CD1c-positive myeloid dendritic cell (primary cell): ENCODE measurements at regions not wholly inside any gene's neighbourhood (a gene's known extent, or its start where the extent isn't known, plus 50 kb on each side); places are given as distances from the start of the nearest gene placed in this dataset.

Experiments used
- DNase-seq: peaks from one replicate; pipeline ENCODE4 v3.0.0-alpha.2; 2016; ENCODE audit errors: extremely low spot score

DNA sequence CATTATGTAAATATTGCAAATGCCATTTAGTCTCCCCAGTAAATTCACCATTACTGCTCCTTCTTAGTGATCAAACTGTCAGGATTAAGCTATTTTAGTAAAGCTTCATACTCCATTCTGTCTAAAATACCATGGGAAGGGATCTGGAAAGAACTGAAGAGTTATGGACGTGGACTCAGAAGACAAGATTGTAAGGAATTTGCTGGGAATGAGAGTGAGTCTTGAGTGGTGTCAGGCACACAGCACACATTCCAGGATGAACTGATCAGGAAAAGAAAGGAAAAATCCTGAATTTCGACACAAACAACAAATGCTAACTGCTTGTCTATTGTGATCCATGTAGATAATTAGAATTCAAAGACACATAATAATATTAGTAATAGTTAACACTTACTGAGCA, 311.0 kb downstream of the CENPC start:
- no peak for DNase-seq

DNA sequence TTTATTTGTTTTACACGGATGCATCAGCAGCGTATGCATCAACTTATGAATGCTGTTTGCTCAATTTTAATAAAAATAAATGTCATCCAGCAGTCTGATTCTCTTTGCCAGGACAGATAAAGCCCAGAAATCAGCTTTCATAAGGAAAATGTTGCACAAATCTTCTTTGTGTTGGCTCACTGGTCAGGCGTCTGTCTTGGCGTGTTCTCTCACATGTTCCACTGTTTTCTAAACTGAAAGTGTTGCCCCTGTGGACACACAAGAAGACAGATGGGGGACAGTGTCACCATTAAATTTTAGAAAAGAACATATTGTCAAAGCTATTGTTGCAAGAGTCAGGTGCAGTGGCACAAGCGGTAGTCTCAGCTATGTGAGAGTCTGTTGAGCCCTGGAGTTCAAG, 316.2 kb downstream of the CENPC start:
- DNase-seq, result no peak

GRCh38 chr4:67220861-67221260, 324.4 kb downstream of the CENPC start:
- no peak for DNase-seq

DNA sequence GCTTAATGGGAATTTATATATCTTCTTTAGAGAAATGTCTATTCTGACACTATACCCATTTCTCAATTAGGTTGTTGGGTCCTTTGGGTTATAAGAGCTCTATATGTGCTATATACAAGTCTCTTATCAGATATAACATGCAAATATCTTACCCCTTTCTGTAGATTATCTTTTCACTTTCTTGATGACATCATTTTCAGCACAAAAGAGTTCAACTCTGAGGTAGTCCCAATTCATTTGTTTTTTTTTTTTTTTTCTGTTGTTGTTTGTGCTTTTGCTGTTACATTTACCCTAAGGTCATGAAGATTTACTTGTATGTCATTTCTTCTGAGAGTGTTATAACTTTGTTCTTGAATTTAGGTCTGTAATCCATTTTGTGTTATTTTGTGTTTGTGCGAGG, 326.4 kb downstream of the CENPC start:
- no peak for DNase-seq

GRCh38 chr4:67207941-67208441, 337.3 kb downstream of the CENPC start:
- no peak for DNase-seq

DNA sequence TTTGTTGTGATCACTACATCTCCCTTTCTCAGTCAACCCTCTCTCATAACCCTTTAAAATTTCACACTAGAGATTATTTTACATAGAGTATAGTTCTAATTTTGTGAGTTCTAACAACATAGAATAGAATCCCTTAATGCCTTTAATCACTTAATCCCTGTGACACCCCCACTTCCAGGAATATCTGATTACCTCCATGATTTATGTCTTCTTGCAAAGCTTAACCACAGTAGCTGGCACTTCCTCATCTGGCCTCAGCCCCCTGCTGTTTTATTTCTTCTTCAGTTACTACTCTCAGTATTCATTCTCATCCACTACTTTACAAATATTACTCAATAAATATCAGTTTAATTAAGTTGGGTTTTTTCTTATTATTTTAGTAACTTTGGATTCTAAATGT, 340.9 kb downstream of the CENPC start:
- DNase-seq, result no peak

DNA sequence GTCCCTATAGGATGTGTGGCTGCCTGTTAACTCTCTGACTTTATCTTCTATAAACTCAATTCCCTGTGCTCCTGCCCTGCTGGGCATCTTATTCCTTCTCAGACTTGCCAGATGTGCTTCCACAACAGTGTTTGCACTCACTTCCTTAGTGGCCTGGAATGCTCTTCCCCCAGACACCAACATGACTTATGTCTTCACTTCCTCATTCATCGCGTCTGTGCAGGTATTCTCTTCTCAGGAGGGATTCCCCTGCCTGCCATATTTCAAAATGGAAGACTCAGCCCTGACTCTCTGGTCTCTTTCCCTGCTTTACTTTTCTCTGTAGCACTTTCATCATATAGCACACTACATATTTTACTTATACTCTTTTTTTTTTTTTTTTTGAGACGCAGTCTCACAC, 344.0 kb downstream of the CENPC start:
- no peak for DNase-seq

GRCh38 chr4:67198727-67199126, 346.6 kb downstream of the CENPC start:
- DNase-seq, result no peak

GRCh38 chr4:67167849-67168248, 377.5 kb downstream of the CENPC start:
- DNase-seq, result no peak

DNA sequence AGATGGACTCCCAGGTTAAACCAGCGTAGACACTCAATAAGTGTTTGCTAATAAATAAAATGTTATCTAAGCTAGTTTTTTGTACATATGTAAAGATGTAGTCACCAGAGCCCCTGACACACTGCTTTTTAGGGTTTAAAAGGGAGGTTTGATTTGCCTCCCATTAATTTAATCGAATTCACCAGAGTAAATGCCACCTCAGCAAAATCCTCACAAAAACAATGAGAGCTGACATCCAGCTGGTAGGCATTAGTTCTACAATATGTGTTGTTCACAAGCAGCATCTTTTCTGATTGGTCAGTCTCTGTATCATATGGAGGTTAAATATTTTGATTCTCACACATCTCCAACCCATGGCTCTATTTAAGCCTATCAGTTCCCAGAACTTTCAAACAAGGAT, 382.6 kb downstream of the CENPC start:
- DNase-seq, result no peak

DNA sequence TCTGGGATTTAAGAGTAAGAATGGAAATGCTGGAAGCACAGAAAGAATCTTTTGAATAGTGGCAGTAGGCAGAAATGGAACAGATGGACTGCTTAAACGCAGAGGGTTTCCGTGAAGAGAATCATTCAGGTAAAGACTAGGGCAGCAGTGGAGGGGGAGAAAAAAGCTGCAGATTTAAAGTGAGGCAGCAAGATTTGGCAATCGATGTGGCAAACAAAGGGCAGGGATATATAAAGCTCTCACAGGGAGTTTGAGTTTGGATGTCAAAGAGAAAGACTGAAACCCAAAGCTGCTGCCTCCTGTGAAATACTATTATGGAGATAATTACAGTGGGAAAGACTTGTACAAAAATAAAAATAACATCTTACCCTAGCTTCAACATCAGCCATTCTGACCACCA, 384.0 kb downstream of the CENPC start:
- DNase-seq, result no peak

DNA sequence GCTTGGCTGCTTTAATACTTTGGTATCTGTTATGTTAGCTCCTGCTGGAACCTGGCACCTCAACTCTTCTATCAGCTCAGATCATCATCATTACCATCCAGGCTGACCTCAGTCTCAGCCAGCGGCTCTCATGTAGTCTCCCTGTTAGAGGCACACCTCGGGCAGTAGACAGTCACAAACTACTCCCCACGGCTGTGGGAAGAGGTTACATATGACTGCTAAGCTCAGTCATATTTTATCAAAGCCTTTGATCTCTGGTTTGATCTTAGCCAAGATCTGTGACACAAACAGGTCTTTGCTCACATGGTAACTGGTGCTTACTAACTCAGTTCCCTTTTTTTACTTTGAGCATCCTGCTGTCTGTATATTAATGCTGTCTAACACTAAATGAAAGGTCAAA, 384.9 kb downstream of the CENPC start:
- DNase-seq, result no peak

DNA sequence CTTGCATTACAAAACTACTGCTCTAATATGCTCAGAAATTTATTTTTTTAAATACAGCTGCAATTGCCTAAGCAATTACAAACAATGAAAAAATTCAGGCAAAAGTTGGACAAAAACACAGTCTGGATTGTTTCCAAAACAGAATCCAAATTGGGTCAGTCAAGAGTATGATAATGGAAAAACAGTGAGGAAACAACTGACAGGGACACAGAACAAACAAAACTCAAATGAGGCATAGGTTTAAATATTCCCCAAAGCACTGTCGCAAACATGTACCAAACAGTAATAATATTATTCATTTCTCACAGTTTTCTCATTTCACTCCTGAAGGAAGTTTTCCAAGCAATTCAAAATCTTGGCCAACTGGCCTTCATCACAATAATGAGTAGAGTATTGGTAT, 386.6 kb downstream of the CENPC start:
- DNase-seq, result no peak

DNA sequence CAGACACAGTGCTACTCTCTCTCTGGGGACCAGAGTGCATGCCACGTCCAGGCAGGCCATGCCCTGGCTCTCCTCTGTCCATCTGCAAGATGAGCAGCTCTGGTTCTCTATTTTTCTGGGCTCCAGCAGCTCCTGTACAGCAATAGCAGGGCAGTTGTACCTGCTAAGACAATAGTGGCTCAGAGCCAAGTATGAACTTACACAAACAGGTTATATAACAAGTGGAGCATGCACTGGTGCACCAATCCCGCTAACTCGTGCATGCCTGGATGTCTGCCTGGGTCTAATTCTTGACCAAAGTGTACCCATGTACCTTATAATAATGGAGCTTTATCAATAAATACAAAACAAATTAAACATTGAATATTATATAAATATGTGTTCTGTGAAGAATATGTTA, 392.3 kb downstream of the CENPC start:
- DNase-seq, result no peak

GRCh38 chr4:67151376-67152343, 393.6 kb downstream of the CENPC start:
- DNase-seq, result no peak

- no peak for DNase-seq
These were observed 403.7 kb downstream of the CENPC start for GRCh38 chr4:67141586-67141985.

DNA sequence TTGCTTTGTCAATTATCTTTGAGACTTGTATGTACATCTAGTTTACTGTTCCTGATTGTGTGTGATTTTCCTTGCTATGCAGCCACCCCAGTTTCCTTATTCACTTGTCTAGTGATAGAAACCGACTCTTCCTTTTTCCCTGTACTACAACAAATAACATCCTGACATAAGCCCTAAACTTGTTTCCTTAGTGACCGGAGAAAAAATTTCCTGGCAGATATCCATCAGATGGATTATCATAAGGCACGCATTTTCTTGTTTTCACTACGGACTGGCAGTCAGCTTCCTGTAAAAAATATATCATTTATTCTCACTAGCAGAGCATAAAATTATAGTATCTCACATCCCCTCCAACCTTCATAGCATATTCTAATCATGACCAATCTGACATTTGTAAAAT, 410.7 kb downstream of the CENPC start:
- no peak for DNase-seq

DNA sequence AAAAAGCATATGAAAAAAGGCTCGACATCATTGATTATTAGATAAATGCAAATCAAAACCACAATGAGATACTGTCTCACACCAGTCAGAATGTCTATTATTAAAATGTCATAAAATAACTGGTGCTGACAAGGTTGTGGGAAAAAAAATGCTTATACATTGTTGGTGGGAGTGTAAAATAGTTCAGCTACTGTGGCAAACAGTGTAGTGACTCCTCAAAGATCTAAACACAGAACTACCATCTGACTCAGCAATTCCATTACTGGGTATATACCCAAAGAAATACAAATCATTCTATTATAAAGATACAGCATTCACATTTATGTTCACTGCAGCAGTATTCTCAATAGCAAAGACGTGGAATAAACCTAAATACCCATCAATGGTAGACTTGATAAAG, 412.1 kb downstream of the CENPC start:
- no peak for DNase-seq

DNA sequence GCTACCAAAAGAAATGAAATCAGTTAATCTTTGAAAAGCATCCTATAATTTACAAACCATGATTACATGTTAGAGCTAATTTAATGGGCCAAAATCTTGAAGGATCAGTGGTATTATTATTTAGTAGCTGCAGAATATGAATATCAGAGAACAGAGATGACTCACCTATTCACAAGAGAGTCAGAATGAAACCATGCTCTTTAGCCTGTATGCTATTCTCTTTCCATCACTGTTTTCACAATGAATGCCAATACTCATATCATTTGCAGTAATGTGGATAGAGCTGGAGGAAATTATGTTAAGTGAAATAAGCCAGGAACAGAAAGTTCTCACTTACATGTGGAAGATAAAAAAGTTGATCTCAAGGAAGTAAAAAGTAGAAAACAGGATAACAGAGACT, 414.1 kb downstream of the CENPC start:
- no peak for DNase-seq

DNA sequence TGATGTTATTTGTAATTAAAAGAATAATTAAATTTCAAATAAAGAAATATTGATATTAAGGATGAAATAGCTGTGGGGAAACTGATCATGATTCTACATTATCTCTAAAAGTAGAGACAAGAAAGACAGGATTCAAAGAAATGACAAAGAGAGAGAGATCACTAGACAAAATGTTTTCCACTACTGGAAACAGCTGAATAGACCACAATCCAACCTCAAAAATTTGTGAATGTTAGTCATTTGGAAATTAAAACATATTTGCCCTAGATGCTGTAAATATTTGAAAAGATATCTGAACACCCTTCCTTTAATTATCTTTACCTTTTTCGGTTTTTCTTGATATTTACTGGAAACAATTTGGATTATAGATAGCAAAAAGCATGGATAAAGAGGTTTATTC, 414.9 kb downstream of the CENPC start:
- no peak for DNase-seq

DNA sequence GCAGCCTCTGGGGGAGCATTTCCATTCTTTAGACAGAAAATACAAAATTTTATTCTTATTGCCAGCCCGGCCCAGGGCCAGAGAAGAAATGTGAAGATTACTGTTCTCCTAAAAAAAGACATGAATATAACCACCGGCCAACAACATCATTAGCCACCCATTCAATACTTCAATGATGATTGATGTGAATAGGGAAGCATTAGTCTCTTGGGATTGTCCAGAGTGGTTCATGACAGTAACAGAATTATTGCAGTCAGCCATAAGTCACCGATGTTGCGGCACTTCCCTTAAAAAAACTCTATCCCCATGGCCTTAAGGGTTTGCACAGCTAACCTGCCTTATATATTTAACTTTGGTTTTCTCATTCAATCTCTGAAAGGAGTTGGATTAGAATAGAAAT, 418.7 kb downstream of the CENPC start:
- DNase-seq, result no peak

DNA sequence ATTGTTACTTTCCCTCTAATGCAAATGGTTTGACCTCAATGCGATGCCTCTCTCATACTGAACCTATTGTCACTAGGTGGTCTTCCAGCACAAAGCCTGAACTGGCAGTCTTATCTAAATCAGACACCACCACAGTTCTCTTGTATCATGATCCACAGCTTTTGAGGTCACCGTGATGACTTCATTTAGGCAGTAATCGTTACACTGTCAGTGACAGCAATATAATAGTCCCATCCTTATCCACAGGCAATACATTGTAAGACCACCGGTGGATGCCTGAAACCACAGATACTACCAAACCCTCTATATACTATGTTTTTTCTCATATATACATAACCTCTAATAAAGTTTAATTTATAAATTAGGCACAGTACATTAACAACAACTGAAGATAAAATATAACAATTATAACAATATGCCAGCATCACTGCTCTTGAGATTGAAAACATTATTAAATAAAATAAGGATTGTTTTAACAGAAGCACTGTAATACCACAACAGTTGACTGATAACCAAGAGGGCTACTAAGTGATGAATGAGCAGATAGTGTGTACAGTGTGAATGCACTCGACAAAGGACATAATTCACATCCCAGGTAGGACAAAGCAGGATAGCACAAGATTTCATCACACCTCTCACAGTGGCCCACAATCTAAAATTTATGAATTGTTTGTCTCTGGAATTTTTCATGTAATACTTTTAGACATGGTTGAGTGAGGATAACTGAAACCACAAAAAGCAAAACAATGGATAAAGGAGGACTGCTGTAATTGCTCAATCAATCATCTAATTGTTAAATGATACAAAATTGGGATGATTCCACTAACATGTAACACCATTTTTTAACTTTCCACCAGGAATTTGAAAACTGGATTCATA, 419.4 kb downstream of the CENPC start:
- no peak for DNase-seq

DNA sequence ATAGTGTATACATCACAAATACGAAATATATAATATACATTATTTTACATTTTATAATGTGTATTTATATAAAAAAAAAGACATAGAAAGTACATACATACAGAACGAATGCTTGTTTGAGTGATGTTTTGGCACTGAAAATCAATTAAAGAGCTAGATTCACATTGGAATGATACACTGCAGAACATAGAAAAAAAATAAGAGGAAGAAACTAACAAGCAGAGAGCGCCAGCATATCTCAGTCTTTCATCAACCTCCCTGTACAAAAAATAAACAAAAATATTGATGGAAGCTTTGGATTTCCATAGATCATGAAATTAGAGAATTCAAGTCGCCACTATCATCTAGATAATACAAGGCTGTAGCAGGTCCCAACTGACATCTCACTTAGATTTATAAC, 420.6 kb downstream of the CENPC start:
- no peak for DNase-seq
